Choroid plexus epithelial cell (primary cell): ENCODE measurements at regions not wholly inside any gene's neighbourhood (a gene's known extent, or its start where the extent isn't known, plus 50 kb on each side); places are given as distances from the start of the nearest gene placed in this dataset.
"Not testable (repeated sequence)": the region's sequence is repeated elsewhere in the genome, so short reads cannot be mapped to it uniquely, and the experiment has no call there.

Experiments
- DNase-seq: peaks from one replicate; pipeline ENCODE4 v3.0.0-alpha.2; 2010; ENCODE audit warnings: low read depth
- H3K4me3 ChIP-seq: 2 replicates; pipeline ENCODE4 v1.5.1; 2011; ENCODE audit warnings: low read depth, mild to moderate bottlenecking, control low read depth, low read length, moderate library complexity
- CTCF ChIP-seq: conservative IDR thresholded peaks from 2 replicates; pipeline ENCODE4 v1.5.1; 2011; ENCODE audit warnings: low read depth, mild to moderate bottlenecking, control low read depth, inconsistent platforms, low read length, moderate library complexity

GRCh38 chr14:37992499-37992898, 215.2 kb upstream of the SSTR1 start:
- TF ChIP-seq CTCF, result no peak
- no peak overlapping the region for H3K4me3 ChIP-seq
- DNase-seq, result no peak

GRCh38 chr14:37994846-37995372, 212.8 kb upstream of the SSTR1 start:
- no peak for TF ChIP-seq CTCF
- no peak for DNase-seq
- H3K4me3 ChIP-seq, result no peak overlapping the region

GRCh38 chr14:37997017-37997416, 210.7 kb upstream of the SSTR1 start:
- H3K4me3 ChIP-seq, result no peak overlapping the region

GRCh38 chr14:38000340-38000739, 207.4 kb upstream of the SSTR1 start:
- TF ChIP-seq CTCF, result no peak
- DNase-seq, result no peak
- no peak overlapping the region for H3K4me3 ChIP-seq

More at GRCh38 chr14:37997017-37997416, 210.7 kb upstream of the SSTR1 start:
- no peak for DNase-seq
- TF ChIP-seq CTCF, result no peak

- DNase-seq, result no peak
- TF ChIP-seq CTCF, result no peak
These were observed 206.2 kb upstream of the SSTR1 start for GRCh38 chr14:38001501-38001900.

GRCh38 chr14:38003746-38004609, 203.7 kb upstream of the SSTR1 start:
- no peak for DNase-seq
- no peak overlapping the region for H3K4me3 ChIP-seq
- no peak for TF ChIP-seq CTCF

More at GRCh38 chr14:38001501-38001900, 206.2 kb upstream of the SSTR1 start:
- no peak overlapping the region for H3K4me3 ChIP-seq

- no peak overlapping the region for H3K4me3 ChIP-seq
- no peak for DNase-seq
- TF ChIP-seq CTCF, result no peak
These were observed 203.2 kb upstream of the SSTR1 start for GRCh38 chr14:38004610-38004879.

GRCh38 chr14:38011156-38011555, 196.5 kb upstream of the SSTR1 start:
- DNase-seq, H3K4me3 ChIP-seq: not testable (repeated sequence)
